ENCODE measurements at regions not wholly inside any gene's neighbourhood (a gene's known extent, or its start where the extent isn't known, plus 50 kb on each side); places are given as distances from the start of the nearest gene placed in this dataset.
"Not testable (repeated sequence)": the region's sequence is repeated elsewhere in the genome, so short reads cannot be mapped to it uniquely, and the experiment has no call there.

- Histone ChIP-seq H3K9me3 (replicated peaks; ENCODE audit: control insufficient read depth, low read depth, low read length) (no peaks in the 10 kb centered on the region), H3K27ac (ENCODE audit: low read length) (no peak overlapping the region), H3K4me3 (ENCODE audit: low read length) (no peak overlapping the region), H3K4me1 (ENCODE audit: control insufficient read depth, insufficient read depth, low read length) (peaks cover 4% of the 10 kb centered on the region), H3K36me3 (ENCODE audit: control insufficient read depth, insufficient read depth, low read length) (no peaks in the 10 kb centered on the region), H3K27me3 (ENCODE audit: control insufficient read depth, insufficient read depth, low read length) (no peaks in the 10 kb centered on the region)
- DNase-seq: no peak
- WGBS (ENCODE audit: insufficient coverage): 86% methylated on average over 16 of the region's 19 CpGs
Observed at GRCh38 chr10:124324856-124325632, 93.7 kb downstream of the OAT start.

- Histone ChIP-seq H3K9me3 (replicated peaks; ENCODE audit: control insufficient read depth, low read depth, low read length) (no peaks in the 10 kb centered on the region), H3K27ac (ENCODE audit: low read length) (no peak overlapping the region), H3K27me3 (ENCODE audit: control insufficient read depth, insufficient read depth, low read length) (no peaks in the 10 kb centered on the region), H3K4me1 (ENCODE audit: control insufficient read depth, insufficient read depth, low read length) (peaks cover 4% of the 10 kb centered on the region), H3K36me3 (ENCODE audit: control insufficient read depth, insufficient read depth, low read length) (no peaks in the 10 kb centered on the region), H3K4me3 (ENCODE audit: low read length) (no peak overlapping the region)
- DNase-seq: no peak
- WGBS (ENCODE audit: insufficient coverage): no CpG with 5 or more reads among the region's 6 CpGs
Observed at GRCh38 chr10:124324451-124324850, 94.3 kb downstream of the OAT start.

GRCh38 chr10:124323806-124324205, 94.9 kb downstream of the OAT start:
- no peak overlapping the region for H3K27ac ChIP-seq (ENCODE audit: low read length)
- H3K4me3 ChIP-seq (ENCODE audit: low read length): no peak overlapping the region
- no peak for DNase-seq
- H3K9me3 ChIP-seq (replicated peaks; ENCODE audit: control insufficient read depth, low read depth, low read length): no peaks in the 10 kb centered on the region
- WGBS (ENCODE audit: insufficient coverage): 66% methylated on average over 4 of the region's 5 CpGs
- peaks cover 4% of the 10 kb centered on the region for H3K4me1 ChIP-seq (ENCODE audit: control insufficient read depth, insufficient read depth, low read length)
- H3K36me3 ChIP-seq (ENCODE audit: control insufficient read depth, insufficient read depth, low read length): no peaks in the 10 kb centered on the region
- H3K27me3 ChIP-seq (ENCODE audit: control insufficient read depth, insufficient read depth, low read length): no peaks in the 10 kb centered on the region

GRCh38 chr10:124323111-124323725, 95.5 kb downstream of the OAT start:
- DNase-seq: peak; percentile 53
- Histone ChIP-seq H3K4me1 (ENCODE audit: control insufficient read depth, insufficient read depth, low read length) (peaks cover 4% of the 10 kb centered on the region), H3K27ac (ENCODE audit: low read length) (no peak overlapping the region), H3K9me3 (replicated peaks; ENCODE audit: control insufficient read depth, low read depth, low read length) (no peaks in the 10 kb centered on the region), H3K4me3 (ENCODE audit: low read length) (no peak overlapping the region), H3K36me3 (ENCODE audit: control insufficient read depth, insufficient read depth, low read length) (no peaks in the 10 kb centered on the region), H3K27me3 (ENCODE audit: control insufficient read depth, insufficient read depth, low read length) (no peaks in the 10 kb centered on the region)
- WGBS (ENCODE audit: insufficient coverage): 47% methylated on average over 4 of the region's 11 CpGs

- no peaks in the 10 kb centered on the region for H3K27me3 ChIP-seq (ENCODE audit: control insufficient read depth, insufficient read depth, low read length)
- WGBS (ENCODE audit: insufficient coverage): 48% methylated on average over 18 of the region's 18 CpGs
- no peak overlapping the region for H3K4me3 ChIP-seq (ENCODE audit: low read length)
- H3K27ac ChIP-seq (ENCODE audit: low read length): no peak overlapping the region
- H3K4me1 ChIP-seq (ENCODE audit: control insufficient read depth, insufficient read depth, low read length): peaks cover 4% of the 10 kb centered on the region
- no peak for DNase-seq
- no peaks in the 10 kb centered on the region for H3K9me3 ChIP-seq (replicated peaks; ENCODE audit: control insufficient read depth, low read depth, low read length)
- H3K36me3 ChIP-seq (ENCODE audit: control insufficient read depth, insufficient read depth, low read length): no peaks in the 10 kb centered on the region
Observed at GRCh38 chr10:124322191-124322980, 96.3 kb downstream of the OAT start.

GRCh38 chr10:124321433-124322089, 97.2 kb downstream of the OAT start:
- no peak for DNase-seq
- Histone ChIP-seq H3K4me1 (ENCODE audit: control insufficient read depth, insufficient read depth, low read length) (peaks cover 4% of the 10 kb centered on the region), H3K36me3 (ENCODE audit: control insufficient read depth, insufficient read depth, low read length) (no peaks in the 10 kb centered on the region), H3K4me3 (ENCODE audit: low read length) (no peak overlapping the region), H3K27ac (ENCODE audit: low read length) (no peak overlapping the region), H3K27me3 (ENCODE audit: control insufficient read depth, insufficient read depth, low read length) (no peaks in the 10 kb centered on the region), H3K9me3 (replicated peaks; ENCODE audit: control insufficient read depth, low read depth, low read length) (no peaks in the 10 kb centered on the region)
- 85% methylated on average over 17 of the region's 19 CpGs for WGBS (ENCODE audit: insufficient coverage)

GRCh38 chr10:124320778-124321432, 97.8 kb downstream of the OAT start:
- H3K27me3 ChIP-seq (ENCODE audit: control insufficient read depth, insufficient read depth, low read length): no peaks in the 10 kb centered on the region
- H3K9me3 ChIP-seq (replicated peaks; ENCODE audit: control insufficient read depth, low read depth, low read length): no peaks in the 10 kb centered on the region
- 85% methylated on average over 8 of the region's 15 CpGs for WGBS (ENCODE audit: insufficient coverage)
- H3K36me3 ChIP-seq (ENCODE audit: control insufficient read depth, insufficient read depth, low read length): no peaks in the 10 kb centered on the region
- H3K27ac ChIP-seq (ENCODE audit: low read length): no peak overlapping the region
- peaks cover 4% of the 10 kb centered on the region for H3K4me1 ChIP-seq (ENCODE audit: control insufficient read depth, insufficient read depth, low read length)
- H3K4me3 ChIP-seq (ENCODE audit: low read length): no peak overlapping the region
- DNase-seq: no peak

- 95% methylated on average over 2 of the region's 3 CpGs for WGBS (ENCODE audit: insufficient coverage)
- no peaks in the 10 kb centered on the region for H3K9me3 ChIP-seq (replicated peaks; ENCODE audit: control insufficient read depth, low read depth, low read length)
Observed at GRCh38 chr10:124319926-124320391, 98.8 kb downstream of the OAT start.

GRCh38 chr10:124319520-124319919, 99.2 kb downstream of the OAT start:
- not testable (repeated sequence) for H3K9me3 ChIP-seq (replicated peaks; ENCODE audit: control insufficient read depth, low read depth, low read length); H3K27ac ChIP-seq (ENCODE audit: low read length); H3K4me3 ChIP-seq (ENCODE audit: low read length); H3K27me3 ChIP-seq (ENCODE audit: control insufficient read depth, insufficient read depth, low read length); DNase-seq; H3K4me1 ChIP-seq (ENCODE audit: control insufficient read depth, insufficient read depth, low read length); H3K36me3 ChIP-seq (ENCODE audit: control insufficient read depth, insufficient read depth, low read length)

More at GRCh38 chr10:124319926-124320391, 98.8 kb downstream of the OAT start:
- DNase-seq: no peak
- H3K36me3 ChIP-seq (ENCODE audit: control insufficient read depth, insufficient read depth, low read length): no peaks in the 10 kb centered on the region
- H3K4me1 ChIP-seq (ENCODE audit: control insufficient read depth, insufficient read depth, low read length): peaks cover 4% of the 10 kb centered on the region
- no peak overlapping the region for H3K27ac ChIP-seq (ENCODE audit: low read length)
- H3K4me3 ChIP-seq (ENCODE audit: low read length): no peak overlapping the region
- H3K27me3 ChIP-seq (ENCODE audit: control insufficient read depth, insufficient read depth, low read length): no peaks in the 10 kb centered on the region
